OCI-LY1 (cell line): ENCODE measurements at regions not wholly inside any gene's neighbourhood (a gene's known extent, or its start where the extent isn't known, plus 50 kb on each side); places are given as distances from the start of the nearest gene placed in this dataset.

Source experiments
- H2AFZ ChIP-seq: fragments of 200-600 bp; sonication (generic), shearing (Covaris generic); 2 replicates; pipeline ENCODE4 v1.6.0; 2014; ENCODE audit warnings: antibody characterized with exemption, mild to moderate bottlenecking, low read length
- H3F3A ChIP-seq: fragments of 200-600 bp; sonication (generic), shearing (Covaris generic); 2 replicates; pipeline ENCODE4 v1.6.0; 2014; ENCODE audit warnings: mild to moderate bottlenecking, antibody characterized with exemption, low read length, moderate library complexity; ENCODE audit not compliant: insufficient read depth
- H3K27ac ChIP-seq: fragments of 200-600 bp; sonication (generic); 2 replicates; pipeline ENCODE4 v1.5.1; 2014; ENCODE audit warnings: low read length, mixed run types, mild to moderate bottlenecking, low read depth; ENCODE audit not compliant: poor library complexity, severe bottlenecking
- H3K27me3 ChIP-seq: fragments of 200-600 bp; sonication (generic); 2 replicates; pipeline ENCODE4 v1.6.0; 2014; ENCODE audit warnings: antibody characterized with exemption, mild to moderate bottlenecking, low read length, moderate library complexity; ENCODE audit not compliant: insufficient read depth
- H3K36me3 ChIP-seq: fragments of 200-600 bp; sonication (generic); 2 replicates; pipeline ENCODE4 v1.6.1; 2014; ENCODE audit warnings: mild to moderate bottlenecking, antibody characterized with exemption, low read length, moderate library complexity, mixed read lengths; ENCODE audit not compliant: insufficient read depth
- H3K4me1 ChIP-seq: fragments of 200-600 bp; sonication (generic); 2 replicates; pipeline ENCODE4 v1.5.1; 2014; ENCODE audit warnings: mild to moderate bottlenecking, low read length, moderate library complexity; ENCODE audit not compliant: insufficient read depth, severe bottlenecking
- H3K4me2 ChIP-seq: fragments of 200-600 bp; sonication (generic), shearing (Covaris generic); 2 replicates; pipeline ENCODE4 v1.6.1; 2014; ENCODE audit warnings: low read length
- H3K4me3 ChIP-seq: fragments of 200-600 bp; sonication (generic); 2 replicates; pipeline ENCODE4 v1.5.1; 2014; ENCODE audit warnings: low read length, low read depth, mild to moderate bottlenecking, mixed read lengths; ENCODE audit not compliant: poor library complexity, severe bottlenecking
- H3K79me2 ChIP-seq: fragments of 200-600 bp; shearing (Covaris generic); 2 replicates; pipeline ENCODE4 v1.6.1; 2016; ENCODE audit warnings: mixed run types, low read length, mixed read lengths; ENCODE audit not compliant: insufficient read depth
- H3K9ac ChIP-seq: fragments of 200-600 bp; sonication (generic), shearing (Covaris generic); 2 replicates; pipeline ENCODE4 v1.6.1; 2014; ENCODE audit warnings: mild to moderate bottlenecking, low read length, mixed read lengths
- H3K9me2 ChIP-seq: fragments of 200-600 bp; sonication (generic), shearing (Covaris generic); 2 replicates; pipeline ENCODE4 v1.6.1; 2014; ENCODE audit warnings: low read depth, mild to moderate bottlenecking, low read length, mixed read lengths
- H3K9me3 ChIP-seq: fragments of 200-600 bp; shearing (Covaris generic); 2 replicates; pipeline ENCODE4 v1.6.1; 2014; ENCODE audit warnings: low read length, mixed read lengths
- H4K20me1 ChIP-seq: fragments of 200-600 bp; sonication (generic), shearing (Covaris generic); 2 replicates; pipeline ENCODE4 v1.6.0; 2016; ENCODE audit warnings: mild to moderate bottlenecking, low read length; ENCODE audit not compliant: insufficient read depth
- CTCF ChIP-seq: fragments of 200-600 bp; sonication (generic), shearing (Covaris generic); IDR thresholded peaks from 2 replicates; pipeline ENCODE4 v1.5.1; 2017; ENCODE audit warnings: mild to moderate bottlenecking, antibody characterized with exemption, low read length, moderate library complexity, mixed read lengths
- EZH2 ChIP-seq: fragments of 200-600 bp; sonication (generic), shearing (Covaris generic); IDR thresholded peaks from 2 replicates; pipeline ENCODE4 v1.8.0; 2017; ENCODE audit warnings: borderline replicate concordance, mixed run types, mild to moderate bottlenecking, antibody characterized with exemption, low read length, moderate library complexity, mixed read lengths

- no peaks in the 10 kb centered on the region for H3K36me3 ChIP-seq
Observed at GRCh38 chr3:102802819-102803420, 368.1 kb downstream of the ZPLD1 start.

DNA sequence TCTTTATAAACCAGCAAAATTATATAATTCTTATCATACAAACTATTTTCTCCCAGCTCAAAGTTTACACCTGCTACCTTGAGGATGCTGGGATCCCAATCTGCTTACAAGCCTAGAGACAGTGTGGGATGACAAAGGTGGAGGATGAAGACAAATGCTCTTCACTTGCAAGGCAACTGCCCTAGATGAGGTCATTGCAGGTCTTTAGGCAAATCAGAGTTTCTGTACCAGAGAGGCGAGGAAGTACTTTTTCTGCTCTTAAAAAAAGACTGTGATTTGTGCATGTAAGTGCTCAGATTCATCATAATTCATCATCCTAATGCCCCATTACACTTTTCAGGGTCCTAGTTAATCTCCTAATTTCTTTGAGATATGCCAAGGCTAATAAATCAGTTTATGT, 376.1 kb downstream of the ZPLD1 start:
- H3K27me3 ChIP-seq: no peaks in the 10 kb centered on the region
- no peak overlapping the region for H3K9ac ChIP-seq
- no peak overlapping the region for H3K4me3 ChIP-seq
- H2AFZ ChIP-seq: no peak overlapping the region
- no peaks in the 10 kb centered on the region for H4K20me1 ChIP-seq
- no peak overlapping the region for H3K27ac ChIP-seq
- no peaks in the 10 kb centered on the region for H3K4me1 ChIP-seq
- H3K4me2 ChIP-seq: no peak overlapping the region
- no peaks in the 10 kb centered on the region for H3K9me2 ChIP-seq
- H3K36me3 ChIP-seq: no peaks in the 10 kb centered on the region
- no peaks in the 10 kb centered on the region for H3K79me2 ChIP-seq
- TF ChIP-seq EZH2 (no peak), CTCF (no peak)
- H3F3A ChIP-seq: no peaks in the 10 kb centered on the region
- H3K9me3 ChIP-seq: no peaks in the 10 kb centered on the region

More at GRCh38 chr3:102802819-102803420, 368.1 kb downstream of the ZPLD1 start:
- Histone ChIP-seq H2AFZ (no peak overlapping the region), H3K4me3 (no peak overlapping the region), H3K4me2 (no peak overlapping the region), H3K9ac (no peak overlapping the region), H3K27ac (no peak overlapping the region), H3K9me3 (no peaks in the 10 kb centered on the region), H3K9me2 (no peaks in the 10 kb centered on the region), H3K27me3 (no peaks in the 10 kb centered on the region), H4K20me1 (no peaks in the 10 kb centered on the region), H3K79me2 (no peaks in the 10 kb centered on the region), H3F3A (no peaks in the 10 kb centered on the region), H3K4me1 (no peaks in the 10 kb centered on the region)
- TF ChIP-seq CTCF: no peak
- no peak for TF ChIP-seq EZH2

- no peaks in the 10 kb centered on the region for H4K20me1 ChIP-seq
- H3K79me2 ChIP-seq: no peaks in the 10 kb centered on the region
- no peaks in the 10 kb centered on the region for H3K4me1 ChIP-seq
- H3K36me3 ChIP-seq: no peaks in the 10 kb centered on the region
- no peaks in the 10 kb centered on the region for H3K9me2 ChIP-seq
- no peaks in the 10 kb centered on the region for H3K9me3 ChIP-seq
- H2AFZ ChIP-seq: no peak overlapping the region
- H3F3A ChIP-seq: no peaks in the 10 kb centered on the region
- H3K27ac ChIP-seq: no peak overlapping the region
- no peak overlapping the region for H3K4me2 ChIP-seq
- H3K4me3 ChIP-seq: no peak overlapping the region
- TF ChIP-seq CTCF (no peak), EZH2 (no peak)
- H3K27me3 ChIP-seq: no peaks in the 10 kb centered on the region
- no peak overlapping the region for H3K9ac ChIP-seq
Observed at GRCh38 chr3:102826636-102827035, 391.8 kb downstream of the ZPLD1 start.
